Fibroblast of lung (primary cell): ENCODE measurements at regions not wholly inside any gene's neighbourhood (a gene's known extent, or its start where the extent isn't known, plus 50 kb on each side); places are given as distances from the start of the nearest gene placed in this dataset.

Experiments
- EZH2 ChIP-seq: IDR thresholded peaks from 2 replicates; pipeline ENCODE4 v1.5.1; 2012; ENCODE audit warnings: low read length, control low read depth, mild to moderate bottlenecking; ENCODE audit errors: missing control alignments
- TF ChIP-seq, protein P1 (sequence below), 2 donors: IDR thresholded peaks in 1 of 2; conservative IDR thresholded peaks in 1 of 2; 1 replicate in 1 of 2; 2 replicates in 1 of 2; pipeline ENCODE4 v1.5.1; 2011 to 2012; ENCODE audit warnings: low read length in 2 of 2, control low read depth in 1 of 2, inconsistent platforms in 1 of 2, low read depth in 1 of 2, mild to moderate bottlenecking in 1 of 2

DNA sequence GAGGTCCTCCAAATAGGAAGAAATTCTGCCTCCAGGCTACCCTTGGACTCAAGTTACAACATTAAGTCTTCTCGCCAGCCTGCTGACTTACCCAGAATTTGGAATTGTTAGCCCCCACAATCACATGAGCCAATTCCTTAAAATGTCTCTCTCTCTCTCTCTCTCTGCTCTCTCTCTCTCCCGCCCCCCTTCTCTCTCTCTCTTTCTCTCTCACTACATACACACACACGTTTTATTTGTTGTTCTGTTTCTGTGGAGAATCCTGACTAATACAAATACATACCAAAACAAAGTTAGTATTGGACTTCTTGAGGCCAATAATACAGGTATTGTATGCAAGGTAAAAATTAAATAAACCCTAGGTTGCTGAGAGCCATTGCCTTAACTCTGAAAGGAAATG lies 72.1 kb downstream of the TNFSF18 start:
- TF ChIP-seq, protein P1, sequence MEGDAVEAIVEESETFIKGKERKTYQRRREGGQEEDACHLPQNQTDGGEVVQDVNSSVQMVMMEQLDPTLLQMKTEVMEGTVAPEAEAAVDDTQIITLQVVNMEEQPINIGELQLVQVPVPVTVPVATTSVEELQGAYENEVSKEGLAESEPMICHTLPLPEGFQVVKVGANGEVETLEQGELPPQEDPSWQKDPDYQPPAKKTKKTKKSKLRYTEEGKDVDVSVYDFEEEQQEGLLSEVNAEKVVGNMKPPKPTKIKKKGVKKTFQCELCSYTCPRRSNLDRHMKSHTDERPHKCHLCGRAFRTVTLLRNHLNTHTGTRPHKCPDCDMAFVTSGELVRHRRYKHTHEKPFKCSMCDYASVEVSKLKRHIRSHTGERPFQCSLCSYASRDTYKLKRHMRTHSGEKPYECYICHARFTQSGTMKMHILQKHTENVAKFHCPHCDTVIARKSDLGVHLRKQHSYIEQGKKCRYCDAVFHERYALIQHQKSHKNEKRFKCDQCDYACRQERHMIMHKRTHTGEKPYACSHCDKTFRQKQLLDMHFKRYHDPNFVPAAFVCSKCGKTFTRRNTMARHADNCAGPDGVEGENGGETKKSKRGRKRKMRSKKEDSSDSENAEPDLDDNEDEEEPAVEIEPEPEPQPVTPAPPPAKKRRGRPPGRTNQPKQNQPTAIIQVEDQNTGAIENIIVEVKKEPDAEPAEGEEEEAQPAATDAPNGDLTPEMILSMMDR (conservative IDR thresholded peaks at IDR 0.05 in 1 of 2, IDR thresholded peaks at IDR 0.05 in 1 of 2; ENCODE audit: low read depth in 1 of 2, low read length in 2 of 2) = no peak
- TF ChIP-seq EZH2 = no peak
